HG03442 (cell line): ENCODE measurements at regions not wholly inside any gene's neighbourhood (a gene's known extent, or its start where the extent isn't known, plus 50 kb on each side); places are given as distances from the start of the nearest gene placed in this dataset.

Experiments used
- ATAC-seq: cut with Tn5 transposase; IDR thresholded peaks from one replicate; pipeline ENCODE4 v1.9.1; 2021; ENCODE audit warnings: mild to moderate bottlenecking, moderate library complexity; ENCODE audit not compliant: unreplicated experiment

GRCh38 chr4:122516376-122516775 lies 59.9 kb upstream of the IL2 start:
- no peak for ATAC-seq

DNA sequence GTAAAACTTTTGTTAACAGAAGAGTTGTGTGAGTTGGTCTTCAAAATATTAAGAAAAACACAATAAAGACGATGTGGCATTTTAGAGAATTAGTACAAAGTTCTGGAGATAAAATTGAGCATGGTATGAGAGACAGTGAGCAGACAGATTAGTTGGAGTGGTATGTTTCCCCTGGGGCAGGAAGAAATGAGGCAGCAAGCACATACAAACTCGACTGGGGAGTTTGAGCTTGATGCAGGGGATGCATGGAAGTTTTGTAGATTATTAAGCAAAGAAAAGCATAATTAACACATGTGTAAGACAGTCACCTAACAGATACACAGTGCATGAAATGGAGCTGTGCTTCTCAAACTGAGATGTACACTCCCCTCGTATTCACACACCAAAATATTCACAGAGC lies 58.1 kb upstream of the IL2 start:
- no peak for ATAC-seq

- ATAC-seq: no peak
Measured at GRCh38 chr4:122512430-122512829, 55.9 kb upstream of the IL2 start.

- ATAC-seq: peak; percentile 50
Measured at GRCh38 chr4:122508083-122508482, 51.6 kb upstream of the IL2 start.
